Aorta (tissue), 5 donors: ENCODE measurements at regions not wholly inside any gene's neighbourhood (a gene's known extent, or its start where the extent isn't known, plus 50 kb on each side); places are given as distances from the start of the nearest gene placed in this dataset.
"Not testable (repeated sequence)": the region's sequence is repeated elsewhere in the genome, so short reads cannot be mapped to it uniquely, and the experiment has no call there.

ENCODE experiments used
- ATAC-seq: fragments of 200-7000 bp; cut with Tn5 transposase; one replicate; pipeline ENCODE4 v1.9.1; 2022; ENCODE audit warnings: moderate library complexity; ENCODE audit not compliant: low FRiP score
- DNase-seq, 2 donors: peaks; one replicate each; pipeline ENCODE4 v3.0.0-alpha.2; 2020
- H3K27ac ChIP-seq, 2 donors: one replicate each; pipeline ENCODE4 v1.5.1; 2013; ENCODE audit warnings: low read length in 2 of 2, mild to moderate bottlenecking in 2 of 2, moderate library complexity in 2 of 2, control low read depth in 1 of 2, inconsistent platforms in 1 of 2, low read depth in 1 of 2
- H3K27me3 ChIP-seq, 2 donors: one replicate each; pipeline ENCODE4 v1.6.1; 2013; ENCODE audit warnings: control low read depth in 1 of 2, low read length in 1 of 2, mild to moderate bottlenecking in 1 of 2, moderate library complexity in 1 of 2; ENCODE audit not compliant: insufficient read depth in 2 of 2, control insufficient read depth in 1 of 2
- H3K36me3 ChIP-seq, 2 donors: one replicate each; pipeline ENCODE4 v1.6.1; 2013; ENCODE audit warnings: control low read depth in 1 of 2, low read length in 1 of 2, mild to moderate bottlenecking in 1 of 2; ENCODE audit not compliant: insufficient read depth in 2 of 2, control insufficient read depth in 1 of 2
- H3K4me1 ChIP-seq, 2 donors: one replicate each; pipeline ENCODE4 v1.6.1; 2013; ENCODE audit warnings: low read length in 2 of 2, control low read depth in 1 of 2, mild to moderate bottlenecking in 1 of 2, moderate library complexity in 1 of 2; ENCODE audit not compliant: insufficient read depth in 2 of 2, control insufficient read depth in 1 of 2
- H3K4me3 ChIP-seq, 2 donors: one replicate each; pipeline ENCODE4 v1.5.1; 2013; ENCODE audit warnings: low read length in 2 of 2, control low read depth in 1 of 2, mild to moderate bottlenecking in 1 of 2
- H3K9me3 ChIP-seq: one replicate; pipeline ENCODE4 v1.6.1; 2013; ENCODE audit warnings: mild to moderate bottlenecking, low read length; ENCODE audit not compliant: control insufficient read depth
- WGBS, 2 donors: extraction: QIAGEN DNeasy Blood & Tissue Kit; methylation state at CpG; one replicate each; pipeline ENCODE4 v1.1.7; 2013; 5-methylcytosine and 5-hydroxymethylcytosine counted together
- intact Hi-C, 2 donors: fragments of 100-400 bp; cut with DNase I; formaldehyde crosslinking; loops; one replicate each; pipeline versions ENCODE4 v1.14.2 to v1.15.0; 2022
- donor health status: healthy with polysubstance abuse.
- donor health status: Bipolar disorder and iron deficiency.
- donor health status: DM: no; HTN: no; CAD: no.
- donor health status: DM: no; HTN: no; CAD: no.
- donor health status: DM: yes; HTN: yes; CAD: no.

DNA sequence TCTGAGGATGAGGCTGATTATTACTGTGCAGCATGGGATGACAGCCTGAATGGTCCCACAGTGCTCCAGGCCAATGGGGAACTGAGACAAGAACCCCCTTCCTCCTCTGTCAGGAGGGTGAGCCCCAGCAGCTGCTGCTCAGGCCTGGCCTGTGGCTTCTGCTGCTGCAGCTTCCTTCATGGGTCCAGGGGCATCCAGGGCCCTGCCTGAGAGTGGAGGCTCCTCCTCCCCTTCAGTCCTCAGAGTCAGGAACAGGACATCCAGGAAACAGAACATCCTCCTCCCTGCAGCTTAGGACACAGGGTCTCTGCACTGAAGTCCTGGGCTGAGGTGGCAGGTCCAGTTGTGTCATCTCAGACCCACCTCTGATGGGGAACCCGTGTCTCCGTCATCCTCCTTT, 127.2 kb downstream of the ZNF280B start:
- ATAC-seq, H3K27me3 ChIP-seq, DNase-seq: not testable (repeated sequence)

DNA sequence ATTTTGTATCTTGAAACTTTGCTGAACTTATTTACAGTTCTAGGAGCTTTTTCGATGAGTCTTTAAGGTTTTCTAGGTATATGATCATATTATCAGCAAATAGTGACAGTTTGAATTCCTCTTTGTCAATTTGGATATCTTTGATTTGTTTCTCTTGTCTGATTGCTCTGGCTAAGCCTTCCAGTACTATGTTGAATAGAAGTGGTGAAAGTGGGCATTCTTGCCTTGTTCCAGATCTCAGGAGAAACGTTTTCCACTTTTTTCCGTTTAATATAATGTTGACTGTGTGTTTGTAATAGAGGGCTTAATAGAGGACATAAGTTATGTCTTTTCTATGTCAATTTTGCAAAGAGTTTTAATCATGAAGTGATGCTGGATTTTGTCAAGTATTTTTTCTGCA, 124.3 kb downstream of the ZNF280B start:
- no peaks in the 10 kb centered on the region for H3K36me3 ChIP-seq
- intact Hi-C loops = no loop called here
- no peaks in the 10 kb centered on the region for H3K27me3 ChIP-seq
- H3K4me3 ChIP-seq = no peak overlapping the region
- no peaks in the 10 kb centered on the region for H3K4me1 ChIP-seq
- 18 to 35% methylated on average over 3 of the region's 3 CpGs for WGBS, 2 donors
- H3K27ac ChIP-seq = no peak overlapping the region
- peaks cover 2% of the 10 kb centered on the region for H3K9me3 ChIP-seq
- DNase-seq = no peak
- no peak for ATAC-seq

More for the DNA sequence above, 127.2 kb downstream of the ZNF280B start:
- intact Hi-C loops, H3K36me3 ChIP-seq, H3K27ac ChIP-seq, H3K4me1 ChIP-seq, H3K9me3 ChIP-seq, H3K4me3 ChIP-seq: not testable (repeated sequence)
- whole genome bisulfite sequencing, 2 donors = 79 to 86% methylated on average over 2 of the region's 2 CpGs

GRCh38 chr22:22384668-22385244, 123.8 kb downstream of the ZNF280B start:
- Histone ChIP-seq H3K4me1 (no peaks in the 10 kb centered on the region), H3K9me3 (peaks cover 2% of the 10 kb centered on the region), H3K4me3 (no peak overlapping the region), H3K36me3 (no peaks in the 10 kb centered on the region), H3K27me3 (no peaks in the 10 kb centered on the region), H3K27ac (no peak overlapping the region)
- DNase-seq (no peak), ATAC-seq (no peak)
- intact Hi-C loops = no loop called here
- WGBS, 2 donors = 65 to 69% methylated on average over 2 of the region's 2 CpGs

GRCh38 chr22:22386602-22387385, 121.7 kb downstream of the ZNF280B start:
- Histone ChIP-seq H3K4me3 (no peak overlapping the region), H3K36me3 (no peaks in the 10 kb centered on the region), H3K9me3 (peaks cover 2% of the 10 kb centered on the region), H3K27me3 (peaks cover 0 to 3% of the 10 kb centered on the region in 2 donors), H3K27ac (no peak overlapping the region), H3K4me1 (no peaks in the 10 kb centered on the region)
- no peak for DNase-seq
- 38 to 47% methylated on average over 10 of the region's 10 CpGs for WGBS, 2 donors
- intact Hi-C loops = no loop called here
- ATAC-seq = no peak

DNA sequence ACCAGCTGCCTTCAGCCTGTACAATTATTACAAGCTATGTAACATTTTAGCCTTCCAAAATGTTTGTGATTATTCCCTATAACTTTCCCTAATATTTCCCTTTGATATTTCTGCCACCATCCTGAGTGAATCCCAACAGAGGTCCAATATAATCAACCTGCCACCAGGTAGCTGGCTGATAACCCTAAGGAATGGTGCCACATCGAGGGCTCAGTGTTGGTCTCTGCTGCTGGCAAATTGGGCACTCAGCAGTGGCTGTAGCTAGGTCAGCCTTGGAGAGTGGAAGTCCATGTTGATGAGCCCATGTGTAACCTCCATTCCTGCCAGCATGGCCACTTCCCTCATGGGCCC, 121.2 kb downstream of the ZNF280B start:
- ATAC-seq (no peak), DNase-seq (no peak)
- Histone ChIP-seq H3K4me3 (no peak overlapping the region), H3K4me1 (no peaks in the 10 kb centered on the region), H3K27ac (no peak overlapping the region), H3K36me3 (no peaks in the 10 kb centered on the region), H3K9me3 (peaks cover 2% of the 10 kb centered on the region), H3K27me3 (peaks cover 0 to 3% of the 10 kb centered on the region in 2 donors)
- WGBS, 2 donors = 0 to 40% methylated on average over 1 of the region's 1 CpG
- intact Hi-C loops = no loop called here

DNA sequence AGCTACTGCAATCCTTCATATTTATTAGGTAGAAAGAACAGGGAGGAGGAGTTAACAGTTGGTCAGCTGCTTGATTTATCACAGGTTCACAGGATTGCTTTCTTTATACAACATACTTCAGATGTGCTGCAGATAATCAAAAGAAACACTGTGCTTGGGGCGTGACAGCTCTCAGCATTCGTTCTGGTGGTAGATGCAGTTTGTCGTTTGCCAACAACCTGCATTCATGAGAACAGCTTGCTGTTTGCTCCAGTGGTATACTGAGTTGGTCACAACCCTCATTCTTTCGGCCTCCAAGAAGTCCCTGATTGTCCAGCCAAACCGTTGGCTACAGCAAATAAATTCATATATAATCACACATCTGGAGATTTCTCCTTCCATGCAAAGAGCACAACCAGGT, 120.5 kb downstream of the ZNF280B start:
- ATAC-seq = no peak
- WGBS, 2 donors = 67 to 78% methylated on average over 5 of the region's 5 CpGs
- Histone ChIP-seq H3K9me3 (peaks cover 2% of the 10 kb centered on the region), H3K36me3 (no peaks in the 10 kb centered on the region), H3K4me1 (no peaks in the 10 kb centered on the region), H3K27ac (no peak overlapping the region), H3K27me3 (peaks cover 0 to 3% of the 10 kb centered on the region in 2 donors), H3K4me3 (no peak overlapping the region)
- DNase-seq = no peak
- intact Hi-C loops = no loop called here

DNA sequence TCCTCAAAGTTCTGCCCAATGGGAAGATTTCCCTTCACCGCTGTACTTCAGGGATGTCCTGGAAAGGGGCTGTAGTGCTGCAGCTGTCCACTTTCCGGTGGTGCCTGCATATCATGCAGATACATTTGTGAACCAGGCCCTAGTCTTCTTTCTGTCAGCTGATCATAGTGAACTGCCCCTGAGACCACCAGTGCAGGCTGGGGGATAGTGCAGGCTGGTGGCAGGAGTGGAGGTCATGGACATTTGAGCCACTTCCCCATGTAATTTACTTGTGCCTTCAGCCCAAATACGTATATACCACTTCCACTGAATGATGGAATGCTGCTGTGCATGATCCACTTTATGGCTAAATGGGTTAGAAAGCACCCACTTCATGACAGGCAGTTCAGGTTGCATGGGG, 120.0 kb downstream of the ZNF280B start:
- Histone ChIP-seq H3K4me3 (no peak overlapping the region), H3K9me3 (peaks cover 5% of the 10 kb centered on the region), H3K4me1 (no peaks in the 10 kb centered on the region), H3K27ac (no peak overlapping the region), H3K36me3 (no peaks in the 10 kb centered on the region), H3K27me3 (peaks cover 0 to 3% of the 10 kb centered on the region in 2 donors)
- ATAC-seq (no peak), DNase-seq (no peak)
- intact Hi-C loops = no loop called here
- WGBS, 2 donors = 74 to 83% methylated on average over 3 of the region's 3 CpGs

DNA sequence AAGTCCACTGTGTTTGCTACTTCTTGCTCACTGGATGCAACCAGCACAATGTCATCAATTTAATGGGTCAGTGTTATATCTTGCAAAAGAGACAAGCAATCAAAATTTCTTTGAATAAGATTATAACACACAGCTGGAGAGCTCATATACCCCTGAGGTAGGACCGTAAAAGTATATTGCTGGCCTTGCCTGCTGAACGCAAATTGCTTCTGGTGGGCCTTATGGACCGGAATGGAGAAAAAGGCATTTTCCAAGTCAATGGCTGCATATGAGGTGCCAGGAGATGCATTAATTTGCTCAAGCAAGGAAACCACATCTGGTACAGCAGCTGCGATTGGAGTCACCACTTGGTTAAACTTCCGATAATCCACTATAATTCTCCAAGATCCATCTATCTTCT, 119.1 kb downstream of the ZNF280B start:
- peaks cover 0 to 3% of the 10 kb centered on the region in 2 donors for H3K27me3 ChIP-seq
- DNase-seq = no peak

GRCh38 chr22:22390989-22391388, 117.6 kb downstream of the ZNF280B start:
- no peak for DNase-seq
- Histone ChIP-seq H3K4me1 (no peaks in the 10 kb centered on the region), H3K36me3 (no peaks in the 10 kb centered on the region), H3K27me3 (peaks cover 0 to 3% of the 10 kb centered on the region in 2 donors), H3K9me3 (peaks cover 5% of the 10 kb centered on the region), H3K4me3 (no peak overlapping the region), H3K27ac (no peak overlapping the region)
- intact Hi-C loops = no loop called here
- 82 to 84% methylated on average over 4 of the region's 4 CpGs for WGBS, 2 donors
- ATAC-seq = no peak

More for the DNA sequence above, 119.1 kb downstream of the ZNF280B start:
- no peaks in the 10 kb centered on the region for H3K4me1 ChIP-seq
- H3K4me3 ChIP-seq = no peak overlapping the region
- no peak for ATAC-seq
- WGBS, 2 donors = 92% methylated on average over 5 of the region's 5 CpGs
- peaks cover 5% of the 10 kb centered on the region for H3K9me3 ChIP-seq
- H3K27ac ChIP-seq = no peak overlapping the region
- H3K36me3 ChIP-seq = no peaks in the 10 kb centered on the region
- intact Hi-C loops = no loop called here
